ENCODE measurements at regions not wholly inside any gene's neighbourhood (a gene's known extent, or its start where the extent isn't known, plus 50 kb on each side); places are given as distances from the start of the nearest gene placed in this dataset.

DNA sequence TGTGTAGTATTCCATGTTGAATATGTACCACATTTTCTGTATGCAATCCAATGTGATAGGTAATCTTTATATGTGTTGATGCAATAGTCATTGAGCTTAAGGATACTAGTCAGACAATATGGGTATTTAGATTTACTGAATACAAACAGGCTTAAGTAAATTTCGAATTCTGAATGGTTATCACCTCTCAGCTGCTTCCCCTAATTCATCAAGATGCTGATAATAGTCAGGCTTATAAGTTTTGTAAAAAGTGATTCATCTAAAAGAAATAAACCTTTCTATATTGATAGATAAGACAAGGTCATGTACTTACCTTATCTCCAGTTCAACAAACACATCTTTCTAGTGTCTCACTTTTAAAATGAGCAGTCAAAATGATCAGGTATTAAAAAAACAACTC, 205.5 kb downstream of the CASP12 start:
- Histone ChIP-seq H3K27me3 (ENCODE audit: control insufficient read depth in 1 of 2, insufficient read depth in 2 of 2, low read length in 2 of 2) (no peaks in the 10 kb centered on the region), H3K36me3 (ENCODE audit: insufficient read depth, low read length) (no peaks in the 10 kb centered on the region), H3K4me3 (ENCODE audit: low read length) (no peak overlapping the region), H3K4me1 (ENCODE audit: insufficient read depth, low read length) (no peaks in the 10 kb centered on the region), H3K27ac (ENCODE audit: low read depth in 1 of 2, low read length in 2 of 2) (no peak overlapping the region), H3K9me3 (ENCODE audit: control insufficient read depth in 1 of 2, insufficient read depth in 1 of 2, low read length in 2 of 2) (no peaks in the 10 kb centered on the region)
- H3K27ac Mint-ChIP-seq = no peak overlapping the region
- intact Hi-C loops (cut with DNase I, micrococcal nuclease) = no loop called here
- H3K36me3 Mint-ChIP-seq (ENCODE audit: low read depth) = no peaks in the 10 kb centered on the region
- POLR2A ChIA-PET = no interaction called here
- H3K9me3 Mint-ChIP-seq = no peaks in the 10 kb centered on the region
- H3K4me3 Mint-ChIP-seq = no peak overlapping the region
- DNase-seq = no peak
- H3K4me1 Mint-ChIP-seq (ENCODE audit: low read depth) = peaks cover 5% of the 10 kb centered on the region
- CTCF ChIA-PET = no interaction called here
- no peaks in the 10 kb centered on the region for H3K27me3 Mint-ChIP-seq
- no peak for ATAC-seq (ENCODE audit: poor library complexity)
- TF ChIP-seq, protein P1, sequence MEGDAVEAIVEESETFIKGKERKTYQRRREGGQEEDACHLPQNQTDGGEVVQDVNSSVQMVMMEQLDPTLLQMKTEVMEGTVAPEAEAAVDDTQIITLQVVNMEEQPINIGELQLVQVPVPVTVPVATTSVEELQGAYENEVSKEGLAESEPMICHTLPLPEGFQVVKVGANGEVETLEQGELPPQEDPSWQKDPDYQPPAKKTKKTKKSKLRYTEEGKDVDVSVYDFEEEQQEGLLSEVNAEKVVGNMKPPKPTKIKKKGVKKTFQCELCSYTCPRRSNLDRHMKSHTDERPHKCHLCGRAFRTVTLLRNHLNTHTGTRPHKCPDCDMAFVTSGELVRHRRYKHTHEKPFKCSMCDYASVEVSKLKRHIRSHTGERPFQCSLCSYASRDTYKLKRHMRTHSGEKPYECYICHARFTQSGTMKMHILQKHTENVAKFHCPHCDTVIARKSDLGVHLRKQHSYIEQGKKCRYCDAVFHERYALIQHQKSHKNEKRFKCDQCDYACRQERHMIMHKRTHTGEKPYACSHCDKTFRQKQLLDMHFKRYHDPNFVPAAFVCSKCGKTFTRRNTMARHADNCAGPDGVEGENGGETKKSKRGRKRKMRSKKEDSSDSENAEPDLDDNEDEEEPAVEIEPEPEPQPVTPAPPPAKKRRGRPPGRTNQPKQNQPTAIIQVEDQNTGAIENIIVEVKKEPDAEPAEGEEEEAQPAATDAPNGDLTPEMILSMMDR (IDR thresholded peaks at IDR 0.05) = no peak

- no peaks in the 10 kb centered on the region for H3K9me3 ChIP-seq (ENCODE audit: control insufficient read depth in 1 of 2, insufficient read depth in 1 of 2, low read length in 2 of 2)
- H3K4me1 ChIP-seq (ENCODE audit: insufficient read depth, low read length) = no peaks in the 10 kb centered on the region
- Mint-ChIP-seq H3K36me3 (ENCODE audit: low read depth) (no peaks in the 10 kb centered on the region), H3K9me3 (no peaks in the 10 kb centered on the region), H3K4me3 (no peak overlapping the region), H3K27me3 (no peaks in the 10 kb centered on the region), H3K27ac (no peak overlapping the region), H3K4me1 (ENCODE audit: low read depth) (peaks cover 5% of the 10 kb centered on the region)
- ATAC-seq (ENCODE audit: poor library complexity) (no peak), DNase-seq (no peak)
- no peaks in the 10 kb centered on the region for H3K36me3 ChIP-seq (ENCODE audit: insufficient read depth, low read length)
- TF ChIP-seq, protein P1 (IDR thresholded peaks at IDR 0.05) = no peak
- H3K27me3 ChIP-seq (ENCODE audit: control insufficient read depth in 1 of 2, insufficient read depth in 2 of 2, low read length in 2 of 2) = no peaks in the 10 kb centered on the region
- ChIA-PET POLR2A (no interaction called here), CTCF (no interaction called here)
- H3K27ac ChIP-seq (ENCODE audit: low read depth in 1 of 2, low read length in 2 of 2) = no peak overlapping the region
- intact Hi-C loops (cut with DNase I, micrococcal nuclease) = no loop called here
- H3K4me3 ChIP-seq (ENCODE audit: low read length) = no peak overlapping the region
These were observed 207.1 kb downstream of the CASP12 start for GRCh38 chr11:104691129-104691528.

DNA sequence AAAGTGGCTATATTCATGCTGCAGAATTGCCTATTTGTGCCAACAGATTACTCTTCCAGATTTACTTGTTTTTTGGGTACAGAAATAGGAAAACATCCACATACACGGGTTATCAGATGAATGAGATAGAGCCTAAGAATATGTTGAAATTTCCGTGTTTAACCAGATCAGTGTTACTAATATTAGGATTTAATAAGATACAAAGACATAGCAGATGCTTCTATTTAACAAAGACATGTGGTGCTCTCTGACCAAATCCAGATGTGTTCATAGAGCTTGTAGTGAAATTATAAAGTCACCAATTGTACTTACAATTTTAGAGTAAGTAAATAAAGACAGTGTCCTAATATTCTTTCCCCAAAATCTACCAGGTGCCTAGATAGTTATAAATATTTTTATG, 208.0 kb downstream of the CASP12 start:
- H3K4me3 ChIP-seq (ENCODE audit: low read length) = no peak overlapping the region
- TF ChIP-seq, protein P1 (IDR thresholded peaks at IDR 0.05) = no peak
- H3K9me3 ChIP-seq (ENCODE audit: control insufficient read depth in 1 of 2, insufficient read depth in 1 of 2, low read length in 2 of 2) = no peaks in the 10 kb centered on the region
- POLR2A ChIA-PET = no interaction called here
- Mint-ChIP-seq H3K4me3 (no peak overlapping the region), H3K27ac (no peak overlapping the region), H3K36me3 (ENCODE audit: low read depth) (no peaks in the 10 kb centered on the region), H3K4me1 (ENCODE audit: low read depth) (peaks cover 5% of the 10 kb centered on the region), H3K27me3 (no peaks in the 10 kb centered on the region), H3K9me3 (no peaks in the 10 kb centered on the region)
- H3K27ac ChIP-seq (ENCODE audit: low read depth in 1 of 2, low read length in 2 of 2) = no peak overlapping the region
- CTCF ChIA-PET = no interaction called here
- H3K4me1 ChIP-seq (ENCODE audit: insufficient read depth, low read length) = no peaks in the 10 kb centered on the region
- intact Hi-C loops (cut with DNase I, micrococcal nuclease) = no loop called here
- DNase-seq (no peak), ATAC-seq (ENCODE audit: poor library complexity) (no peak)
- H3K27me3 ChIP-seq (ENCODE audit: control insufficient read depth in 1 of 2, insufficient read depth in 2 of 2, low read length in 2 of 2) = no peaks in the 10 kb centered on the region
- no peaks in the 10 kb centered on the region for H3K36me3 ChIP-seq (ENCODE audit: insufficient read depth, low read length)

Data from CD4-positive, alpha-beta T cell (primary cell).